Activated CD8-positive, alpha-beta memory T cell treated with anti-CD3 and anti-CD28 coated beads for 36 hours (primary cell): ENCODE measurements at regions not wholly inside any gene's neighbourhood (a gene's known extent, or its start where the extent isn't known, plus 50 kb on each side); places are given as distances from the start of the nearest gene placed in this dataset.

Experiments used
- CTCF ChIA-PET: fragments of 350-600 bp; sonication (Branson Sonifier 250); formaldehyde crosslinking; loops from one replicate; lab custom pipeline; 2021; ENCODE audit warnings: antibody characterized with exemption; lab: Charles Lee
- POLR2A ChIA-PET: fragments of 350-600 bp; sonication (Branson Sonifier 250); formaldehyde crosslinking; loops from one replicate; lab custom pipeline; 2021; ENCODE audit warnings: antibody characterized with exemption; lab: Charles Lee

- CTCF ChIA-PET = no interaction called here
- POLR2A ChIA-PET = no interaction called here
Observed at GRCh38 chr2:204040016-204040415, 103.5 kb downstream of the ICOS start.

GRCh38 chr2:204042401-204042800 lies 105.8 kb downstream of the ICOS start:
- ChIA-PET POLR2A (no interaction called here), CTCF (no interaction called here)

GRCh38 chr2:204046145-204046544 lies 109.6 kb downstream of the ICOS start:
- ChIA-PET CTCF (interaction anchor here (1.3 kb wide), 1 partner anchor 132 kb away, joined by 4 read pairs; no protein-coding TSS in a partner anchor), POLR2A (no interaction called here)

GRCh38 chr2:204049635-204050034 lies 113.1 kb downstream of the ICOS start:
- CTCF ChIA-PET = no interaction called here
- POLR2A ChIA-PET = no interaction called here

GRCh38 chr2:204050681-204051080 lies 114.1 kb downstream of the ICOS start:
- ChIA-PET POLR2A (no interaction called here), CTCF (interaction anchor here (0.6 to 1.6 kb wide), 3 partner anchors 22 to 38 kb away, joined by 3 to 4 read pairs (median 3); no protein-coding TSS in a partner anchor)

GRCh38 chr2:204051476-204051875 lies 114.9 kb downstream of the ICOS start:
- POLR2A ChIA-PET = no interaction called here
- CTCF ChIA-PET = interaction anchor here (1.6 kb wide), 1 partner anchor 21 kb away, joined by 4 read pairs; no protein-coding TSS in a partner anchor

- CTCF ChIA-PET = interaction anchor here (1.6 kb wide), 1 partner anchor 20 kb away, joined by 4 read pairs; no protein-coding TSS in a partner anchor
- POLR2A ChIA-PET = no interaction called here
Observed at GRCh38 chr2:204051984-204052556, 115.5 kb downstream of the ICOS start.

- CTCF ChIA-PET = interaction anchor here (0.6 kb wide), 1 partner anchor 20 kb away, joined by 3 read pairs; no protein-coding TSS in a partner anchor
- POLR2A ChIA-PET = no interaction called here
Observed at GRCh38 chr2:204059016-204059415, 122.5 kb downstream of the ICOS start.

- ChIA-PET CTCF (no interaction called here), POLR2A (no interaction called here)
Observed at GRCh38 chr2:204060841-204061240, 124.3 kb downstream of the ICOS start.

GRCh38 chr2:204061241-204061640 lies 124.7 kb downstream of the ICOS start:
- ChIA-PET CTCF (interaction anchor here (0.9 kb wide), 1 partner anchor 12 kb away, joined by 4 read pairs; no protein-coding TSS in a partner anchor), POLR2A (no interaction called here)

- ChIA-PET POLR2A (no interaction called here), CTCF (interaction anchor here (0.8 kb wide), 1 partner anchor 9 kb away, joined by 3 read pairs; no protein-coding TSS in a partner anchor)
Observed at GRCh38 chr2:204064119-204064518, 127.6 kb downstream of the ICOS start.

GRCh38 chr2:204065566-204065965 lies 129.0 kb downstream of the ICOS start:
- POLR2A ChIA-PET = no interaction called here
- CTCF ChIA-PET = no interaction called here

GRCh38 chr2:204066051-204066450 lies 129.5 kb downstream of the ICOS start:
- CTCF ChIA-PET = no interaction called here
- POLR2A ChIA-PET = no interaction called here

- POLR2A ChIA-PET = no interaction called here
- CTCF ChIA-PET = interaction anchor here (1.0 kb wide), 1 partner anchor 108 kb away, joined by 5 read pairs; no protein-coding TSS in a partner anchor
Observed at GRCh38 chr2:204069804-204070203, 133.2 kb downstream of the ICOS start.

- ChIA-PET CTCF (interaction anchor here (0.6 to 2.5 kb wide), 11 partner anchors 8 to 1469 kb away, joined by 3 to 28 read pairs (median 4); no protein-coding TSS in a partner anchor), POLR2A (no interaction called here)
Observed at GRCh38 chr2:204072443-204073324, 136.1 kb downstream of the ICOS start.

- POLR2A ChIA-PET = no interaction called here
- CTCF ChIA-PET = interaction anchor here (1.3 kb wide), 1 partner anchor 103 kb away, joined by 11 read pairs; no protein-coding TSS in a partner anchor
Observed at GRCh38 chr2:204074456-204074855, 137.9 kb downstream of the ICOS start.

GRCh38 chr2:204078003-204078698 lies 141.6 kb downstream of the ICOS start:
- ChIA-PET POLR2A (no interaction called here), CTCF (no interaction called here)

- POLR2A ChIA-PET = no interaction called here
- CTCF ChIA-PET = no interaction called here
Observed at GRCh38 chr2:204081487-204082425, 145.2 kb downstream of the ICOS start.
